ENCODE measurements at regions not wholly inside any gene's neighbourhood (a gene's known extent, or its start where the extent isn't known, plus 50 kb on each side); places are given as distances from the start of the nearest gene placed in this dataset.

DNA sequence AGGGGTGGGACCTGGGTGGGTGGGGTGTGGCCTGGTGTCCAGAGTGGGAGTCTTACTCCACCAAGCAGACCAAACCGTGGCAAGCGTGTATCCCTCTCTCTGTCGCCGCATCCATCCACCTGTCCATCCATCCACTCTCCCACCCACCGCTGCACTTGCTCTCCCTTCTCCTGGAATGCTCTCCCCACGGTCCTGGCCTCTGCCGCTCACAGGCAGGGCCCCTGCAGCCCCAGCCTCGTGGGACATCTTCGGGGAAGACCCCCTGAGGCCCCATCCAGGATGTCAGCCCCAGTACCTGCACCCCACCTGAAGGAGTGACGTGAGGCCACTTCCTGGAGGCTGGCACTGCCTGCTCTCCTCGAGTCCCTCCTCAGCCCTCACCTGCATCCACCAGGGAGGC is 189.5 kb upstream of the GSE1 start:
- in situ Hi-C loops (cut with HindIII; ENCODE audit: low sequenced_read_pairs): no loop called here
- DNase-seq (ENCODE audit: low read depth): no peak
- TF ChIP-seq, protein P1, sequence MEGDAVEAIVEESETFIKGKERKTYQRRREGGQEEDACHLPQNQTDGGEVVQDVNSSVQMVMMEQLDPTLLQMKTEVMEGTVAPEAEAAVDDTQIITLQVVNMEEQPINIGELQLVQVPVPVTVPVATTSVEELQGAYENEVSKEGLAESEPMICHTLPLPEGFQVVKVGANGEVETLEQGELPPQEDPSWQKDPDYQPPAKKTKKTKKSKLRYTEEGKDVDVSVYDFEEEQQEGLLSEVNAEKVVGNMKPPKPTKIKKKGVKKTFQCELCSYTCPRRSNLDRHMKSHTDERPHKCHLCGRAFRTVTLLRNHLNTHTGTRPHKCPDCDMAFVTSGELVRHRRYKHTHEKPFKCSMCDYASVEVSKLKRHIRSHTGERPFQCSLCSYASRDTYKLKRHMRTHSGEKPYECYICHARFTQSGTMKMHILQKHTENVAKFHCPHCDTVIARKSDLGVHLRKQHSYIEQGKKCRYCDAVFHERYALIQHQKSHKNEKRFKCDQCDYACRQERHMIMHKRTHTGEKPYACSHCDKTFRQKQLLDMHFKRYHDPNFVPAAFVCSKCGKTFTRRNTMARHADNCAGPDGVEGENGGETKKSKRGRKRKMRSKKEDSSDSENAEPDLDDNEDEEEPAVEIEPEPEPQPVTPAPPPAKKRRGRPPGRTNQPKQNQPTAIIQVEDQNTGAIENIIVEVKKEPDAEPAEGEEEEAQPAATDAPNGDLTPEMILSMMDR (IDR thresholded peaks at IDR 0.05; ENCODE audit: low read depth, low read length, missing control alignments): no peak
- no peak overlapping the region for H3K4me3 ChIP-seq (ENCODE audit: low read depth, low read length)

DNA sequence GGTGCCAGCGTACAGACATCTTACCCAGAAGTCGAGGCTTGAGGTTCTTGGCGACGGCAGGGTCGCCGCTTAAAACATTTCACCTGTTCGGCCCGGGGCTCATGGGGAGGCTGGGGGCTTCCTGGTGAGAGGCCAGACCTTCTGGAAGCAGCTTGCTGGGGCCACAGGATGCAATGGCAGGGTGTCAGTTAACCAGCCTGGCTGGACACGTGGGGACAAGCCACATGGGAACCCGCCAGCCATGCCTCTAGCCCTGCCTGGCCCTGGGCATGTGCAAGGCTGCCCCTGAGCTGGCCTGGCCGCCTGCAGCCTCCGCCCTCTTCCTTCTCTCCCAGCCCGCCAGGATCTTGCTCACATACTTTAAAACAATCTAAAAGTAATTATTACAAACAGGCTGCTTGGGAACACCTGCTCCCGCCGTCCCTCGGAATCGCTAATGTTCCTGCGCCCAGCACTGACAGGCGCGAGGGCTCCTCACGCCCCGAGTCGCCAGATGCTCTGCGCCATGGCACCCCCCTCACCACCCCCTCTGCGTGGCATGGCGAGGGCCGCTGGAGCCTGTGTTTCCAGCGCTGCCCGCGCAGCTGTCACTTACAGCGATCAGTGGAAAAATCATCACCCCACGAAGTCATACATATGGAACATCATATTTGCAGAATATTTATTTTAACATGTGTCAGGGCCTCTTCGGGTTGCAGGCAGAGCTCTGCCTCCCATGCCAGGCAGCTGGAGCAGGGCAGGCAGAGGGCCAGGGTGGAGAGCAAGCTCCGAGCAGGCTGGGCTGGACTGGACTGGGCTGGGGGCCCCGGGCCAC is 188.7 kb upstream of the GSE1 start:
- TF ChIP-seq, protein P1 (IDR thresholded peaks at IDR 0.05; ENCODE audit: low read depth, low read length, missing control alignments): no peak
- in situ Hi-C loops (cut with HindIII; ENCODE audit: low sequenced_read_pairs): no loop called here
- no peak for DNase-seq (ENCODE audit: low read depth)
- H3K4me3 ChIP-seq (ENCODE audit: low read depth, low read length): no peak overlapping the region

DNA sequence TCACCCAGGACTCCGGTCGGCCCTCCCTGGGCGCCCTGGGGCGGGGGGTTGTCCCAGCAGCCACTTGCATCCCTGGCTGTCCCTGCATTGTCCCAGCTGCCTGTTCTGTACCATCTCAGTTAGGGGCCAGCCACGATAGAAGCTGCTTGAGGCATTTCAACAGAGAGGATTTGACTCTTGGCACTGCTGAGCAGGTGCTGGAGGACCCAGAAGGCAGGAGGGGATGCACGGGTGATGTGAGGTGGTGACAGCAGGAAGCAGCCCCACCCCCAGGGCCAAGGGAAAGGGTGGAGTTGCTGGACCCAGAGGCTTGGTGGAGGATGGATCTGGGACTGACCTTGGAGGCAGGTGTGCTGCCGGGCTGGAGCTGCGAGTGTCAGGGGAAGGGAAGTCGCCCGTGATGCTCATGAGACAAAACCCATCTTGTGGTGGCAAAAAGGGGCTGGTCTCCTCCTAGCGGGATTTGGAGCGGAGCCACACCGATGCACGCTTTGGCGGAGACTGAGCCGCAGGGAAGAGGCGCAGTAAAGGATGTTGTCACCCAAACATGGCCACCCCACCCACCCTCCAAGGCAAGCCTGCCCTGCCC is 188.0 kb upstream of the GSE1 start:
- TF ChIP-seq, protein P1 (IDR thresholded peaks at IDR 0.05; ENCODE audit: low read depth, low read length, missing control alignments): no peak
- no peak for DNase-seq (ENCODE audit: low read depth)
- no peak overlapping the region for H3K4me3 ChIP-seq (ENCODE audit: low read depth, low read length)
- in situ Hi-C loops (cut with HindIII; ENCODE audit: low sequenced_read_pairs): no loop called here

DNA sequence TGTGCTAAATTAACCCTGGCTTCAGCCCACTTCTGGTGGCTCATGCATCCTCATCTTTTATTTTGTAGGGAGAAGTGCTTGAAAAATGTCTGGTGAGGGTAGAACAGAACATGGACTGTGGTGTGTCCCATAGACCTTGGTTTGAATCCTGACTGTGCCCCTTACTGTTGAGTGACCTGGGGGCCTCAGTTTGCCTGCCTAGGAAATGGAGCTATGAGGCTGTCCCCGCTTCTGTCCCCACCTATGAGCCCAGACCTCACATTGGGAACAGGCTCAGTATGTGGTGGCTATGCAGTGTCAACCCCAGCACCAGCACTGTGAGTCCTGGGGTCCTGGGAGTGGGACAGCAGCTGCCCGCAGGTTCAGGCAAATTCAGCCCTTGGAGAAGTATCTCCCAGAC is 186.3 kb upstream of the GSE1 start:
- no peak overlapping the region for H3K4me3 ChIP-seq (ENCODE audit: low read depth, low read length)
- DNase-seq (ENCODE audit: low read depth): no peak
- TF ChIP-seq, protein P1 (IDR thresholded peaks at IDR 0.05; ENCODE audit: low read depth, low read length, missing control alignments): no peak
- in situ Hi-C loops (cut with HindIII; ENCODE audit: low sequenced_read_pairs): no loop called here

DNA sequence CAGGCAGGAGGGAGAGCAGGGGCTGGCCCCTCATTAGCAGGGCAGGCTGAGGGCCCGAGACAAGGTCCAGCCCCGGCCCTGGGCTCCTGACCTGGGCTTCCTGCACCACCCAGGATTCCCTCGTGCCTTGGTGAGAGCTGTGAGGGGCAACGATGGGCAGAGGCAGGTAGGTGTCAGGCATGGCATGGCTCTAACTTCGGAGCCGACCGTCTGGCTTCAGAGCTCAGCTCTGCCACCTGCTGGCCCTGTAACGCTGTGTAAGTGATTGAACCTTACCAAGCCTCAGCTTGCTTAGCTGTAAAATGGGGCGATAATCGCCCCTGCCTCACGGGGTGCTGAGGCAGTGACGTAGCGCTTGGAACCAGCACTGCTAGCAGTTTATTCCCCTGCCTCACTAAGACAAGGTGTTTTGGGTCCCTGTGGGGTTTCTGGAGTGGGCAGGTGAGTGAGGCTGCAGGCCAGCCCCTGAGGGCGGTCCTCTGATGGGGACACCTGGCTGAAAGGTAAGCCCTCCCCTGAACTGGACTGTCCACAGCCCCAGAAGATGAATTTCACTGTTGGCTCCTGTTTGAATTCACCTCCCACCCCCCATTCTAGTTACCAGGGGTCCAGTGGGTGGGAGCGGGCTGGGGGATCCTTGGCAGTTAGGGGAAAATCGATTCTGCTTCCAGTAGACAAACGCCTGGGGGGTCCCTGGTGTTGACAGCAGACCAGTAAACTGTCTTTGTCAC is 184.8 kb upstream of the GSE1 start:
- no peak for DNase-seq (ENCODE audit: low read depth)
- no peak overlapping the region for H3K4me3 ChIP-seq (ENCODE audit: low read depth, low read length)
- TF ChIP-seq, protein P1 (IDR thresholded peaks at IDR 0.05; ENCODE audit: low read depth, low read length, missing control alignments): peak; percentile 45
- in situ Hi-C loops (cut with HindIII; ENCODE audit: low sequenced_read_pairs): no loop called here

DNA sequence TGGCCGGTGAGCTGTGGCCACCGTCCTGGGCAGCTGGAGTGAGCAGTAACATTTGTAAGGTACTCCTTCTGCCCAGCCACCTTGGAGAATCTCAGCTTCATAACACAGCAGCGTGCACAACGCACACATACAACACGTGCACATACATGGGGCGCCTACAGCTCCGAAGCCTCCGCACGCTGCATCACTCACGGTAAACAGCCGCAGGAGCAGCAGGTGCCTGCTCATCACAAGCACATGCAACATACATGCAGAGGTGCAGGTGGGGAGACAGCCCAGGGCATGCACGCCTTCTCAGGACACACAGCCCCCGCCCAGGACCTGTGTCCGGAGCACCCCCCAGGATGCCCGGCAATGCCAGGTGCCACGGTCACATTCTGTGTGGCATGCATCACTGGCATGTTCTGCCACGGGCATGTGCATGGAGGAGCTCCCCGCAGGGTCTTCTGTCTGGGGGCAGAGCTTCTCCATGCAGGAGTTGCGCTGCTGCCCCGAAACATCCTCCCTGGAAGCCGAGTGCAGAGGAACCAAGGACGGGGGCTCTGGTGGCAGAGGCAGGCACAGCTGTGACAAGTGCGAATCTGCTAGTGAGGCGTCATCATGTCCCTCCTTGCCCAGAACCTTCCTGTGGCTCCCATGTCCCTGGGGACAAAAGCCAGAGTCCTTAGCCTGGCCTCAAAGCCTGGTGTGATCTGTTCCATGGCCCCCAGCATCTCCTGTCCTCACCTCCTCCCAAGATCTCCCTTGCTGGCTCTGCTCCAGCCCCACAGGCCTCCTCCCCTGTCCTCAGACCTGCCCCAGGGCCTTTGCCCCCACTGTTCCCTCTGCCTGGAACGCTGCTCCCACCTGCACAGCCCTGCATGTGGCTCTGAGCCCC is 184.0 kb upstream of the GSE1 start:
- no peak overlapping the region for H3K4me3 ChIP-seq (ENCODE audit: low read depth, low read length)

More for the DNA sequence above, 184.0 kb upstream of the GSE1 start:
- in situ Hi-C loops (cut with HindIII; ENCODE audit: low sequenced_read_pairs): no loop called here
- DNase-seq (ENCODE audit: low read depth): no peak
- TF ChIP-seq, protein P1 (IDR thresholded peaks at IDR 0.05; ENCODE audit: low read depth, low read length, missing control alignments): no peak
